SU-DHL-6 (cell line): ENCODE measurements at regions not wholly inside any gene's neighbourhood (a gene's known extent, or its start where the extent isn't known, plus 50 kb on each side); places are given as distances from the start of the nearest gene placed in this dataset.

Experiments
- EZH2phosphoT487 ChIP-seq: fragments of 200-600 bp; sonication (generic), shearing (Covaris generic); conservative IDR thresholded peaks from 2 replicates; pipeline ENCODE4 v1.6.1; 2018; ENCODE audit warnings: mild to moderate bottlenecking, antibody characterized with exemption, low read length, moderate library complexity, mixed read lengths
- TF ChIP-seq, protein P1 (sequence below): fragments of 200-600 bp; sonication (generic); IDR thresholded peaks from one replicate; pipeline ENCODE4 v1.5.1; 2017; ENCODE audit warnings: antibody characterized with exemption, mild to moderate bottlenecking, low read length, moderate library complexity; ENCODE audit not compliant: insufficient read depth, poor library complexity, severe bottlenecking

DNA sequence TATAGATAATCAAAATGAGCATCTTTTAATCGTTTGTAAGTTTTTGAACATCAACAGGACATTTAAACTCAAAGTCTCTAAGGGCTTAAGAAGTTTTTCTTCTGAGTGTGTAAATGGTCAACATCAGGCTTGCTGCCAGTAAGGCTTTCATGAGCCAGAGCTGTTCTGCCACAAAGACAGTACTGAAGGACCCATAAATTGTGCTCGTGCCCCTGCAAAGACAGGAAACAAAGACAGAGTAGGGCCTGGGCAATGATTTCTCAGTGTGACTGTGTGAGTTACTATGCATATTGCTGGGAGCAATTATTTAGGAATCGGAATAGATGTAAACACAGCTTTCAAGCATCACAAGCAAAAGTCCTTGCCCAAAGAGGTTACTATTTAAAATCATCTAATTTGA lies 300.0 kb downstream of the IDS start:
- TF ChIP-seq, protein P1, sequence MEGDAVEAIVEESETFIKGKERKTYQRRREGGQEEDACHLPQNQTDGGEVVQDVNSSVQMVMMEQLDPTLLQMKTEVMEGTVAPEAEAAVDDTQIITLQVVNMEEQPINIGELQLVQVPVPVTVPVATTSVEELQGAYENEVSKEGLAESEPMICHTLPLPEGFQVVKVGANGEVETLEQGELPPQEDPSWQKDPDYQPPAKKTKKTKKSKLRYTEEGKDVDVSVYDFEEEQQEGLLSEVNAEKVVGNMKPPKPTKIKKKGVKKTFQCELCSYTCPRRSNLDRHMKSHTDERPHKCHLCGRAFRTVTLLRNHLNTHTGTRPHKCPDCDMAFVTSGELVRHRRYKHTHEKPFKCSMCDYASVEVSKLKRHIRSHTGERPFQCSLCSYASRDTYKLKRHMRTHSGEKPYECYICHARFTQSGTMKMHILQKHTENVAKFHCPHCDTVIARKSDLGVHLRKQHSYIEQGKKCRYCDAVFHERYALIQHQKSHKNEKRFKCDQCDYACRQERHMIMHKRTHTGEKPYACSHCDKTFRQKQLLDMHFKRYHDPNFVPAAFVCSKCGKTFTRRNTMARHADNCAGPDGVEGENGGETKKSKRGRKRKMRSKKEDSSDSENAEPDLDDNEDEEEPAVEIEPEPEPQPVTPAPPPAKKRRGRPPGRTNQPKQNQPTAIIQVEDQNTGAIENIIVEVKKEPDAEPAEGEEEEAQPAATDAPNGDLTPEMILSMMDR, result no peak
- TF ChIP-seq EZH2phosphoT487, result no peak
